ENCODE measurements at regions not wholly inside any gene's neighbourhood (a gene's known extent, or its start where the extent isn't known, plus 50 kb on each side); places are given as distances from the start of the nearest gene placed in this dataset.

DNA sequence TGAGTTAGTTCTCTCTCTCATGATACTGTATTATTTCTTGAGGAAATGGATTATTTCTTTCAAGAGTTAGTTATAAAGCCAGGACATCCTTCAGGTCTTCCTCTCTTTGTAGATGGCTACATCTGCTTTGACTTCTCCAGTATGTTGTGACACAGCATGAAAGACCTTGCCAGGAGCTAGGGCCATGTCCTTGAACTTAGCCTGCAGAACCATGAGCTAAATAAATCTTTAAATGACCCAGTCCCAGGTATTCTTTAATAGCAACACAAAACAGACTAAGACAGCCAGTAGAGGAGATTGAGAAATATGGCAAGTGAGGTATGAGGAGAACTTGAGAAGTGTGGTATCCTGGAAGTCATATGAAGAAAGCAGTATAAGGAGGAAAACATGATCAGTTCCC lies 214.9 kb upstream of the PPP1R3A start:
- TF ChIP-seq, protein P1, sequence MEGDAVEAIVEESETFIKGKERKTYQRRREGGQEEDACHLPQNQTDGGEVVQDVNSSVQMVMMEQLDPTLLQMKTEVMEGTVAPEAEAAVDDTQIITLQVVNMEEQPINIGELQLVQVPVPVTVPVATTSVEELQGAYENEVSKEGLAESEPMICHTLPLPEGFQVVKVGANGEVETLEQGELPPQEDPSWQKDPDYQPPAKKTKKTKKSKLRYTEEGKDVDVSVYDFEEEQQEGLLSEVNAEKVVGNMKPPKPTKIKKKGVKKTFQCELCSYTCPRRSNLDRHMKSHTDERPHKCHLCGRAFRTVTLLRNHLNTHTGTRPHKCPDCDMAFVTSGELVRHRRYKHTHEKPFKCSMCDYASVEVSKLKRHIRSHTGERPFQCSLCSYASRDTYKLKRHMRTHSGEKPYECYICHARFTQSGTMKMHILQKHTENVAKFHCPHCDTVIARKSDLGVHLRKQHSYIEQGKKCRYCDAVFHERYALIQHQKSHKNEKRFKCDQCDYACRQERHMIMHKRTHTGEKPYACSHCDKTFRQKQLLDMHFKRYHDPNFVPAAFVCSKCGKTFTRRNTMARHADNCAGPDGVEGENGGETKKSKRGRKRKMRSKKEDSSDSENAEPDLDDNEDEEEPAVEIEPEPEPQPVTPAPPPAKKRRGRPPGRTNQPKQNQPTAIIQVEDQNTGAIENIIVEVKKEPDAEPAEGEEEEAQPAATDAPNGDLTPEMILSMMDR (conservative IDR thresholded peaks at IDR 0.05; ENCODE audit: low read depth, low read length): no peak
- no peak for TF ChIP-seq EZH2 (IDR thresholded peaks at IDR 0.05; ENCODE audit: low read length, unreplicated experiment)
